SU-DHL-6 (cell line): ENCODE measurements at regions not wholly inside any gene's neighbourhood (a gene's known extent, or its start where the extent isn't known, plus 50 kb on each side); places are given as distances from the start of the nearest gene placed in this dataset.

Experiments used
- EZH2phosphoT487 ChIP-seq: fragments of 200-600 bp; sonication (generic), shearing (Covaris generic); conservative IDR thresholded peaks from 2 replicates; pipeline ENCODE4 v1.6.1; 2018; ENCODE audit warnings: mild to moderate bottlenecking, antibody characterized with exemption, low read length, moderate library complexity, mixed read lengths
- TF ChIP-seq, protein P1 (sequence below): fragments of 200-600 bp; sonication (generic); IDR thresholded peaks from one replicate; pipeline ENCODE4 v1.5.1; 2017; ENCODE audit warnings: antibody characterized with exemption, mild to moderate bottlenecking, low read length, moderate library complexity; ENCODE audit not compliant: insufficient read depth, poor library complexity, severe bottlenecking

DNA sequence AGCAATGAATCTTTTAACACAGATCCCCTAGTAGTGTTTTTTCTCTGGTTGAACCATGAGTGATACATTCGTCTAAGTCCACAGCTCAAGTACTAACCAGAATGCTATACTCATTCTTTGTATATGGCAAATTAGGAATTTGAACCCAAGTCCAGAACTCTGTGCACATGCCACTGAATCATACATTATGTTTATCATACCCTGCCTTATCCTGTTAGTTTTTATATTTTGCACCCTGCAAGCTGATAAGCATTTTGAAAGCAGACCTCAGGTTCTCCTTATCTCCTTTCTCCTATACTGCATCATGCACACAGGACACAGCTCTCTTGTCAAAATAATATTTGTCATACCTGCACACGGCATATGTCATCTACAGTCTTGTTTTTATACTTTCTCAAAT, 54.6 kb upstream of the ELL2 start:
- TF ChIP-seq, protein P1, sequence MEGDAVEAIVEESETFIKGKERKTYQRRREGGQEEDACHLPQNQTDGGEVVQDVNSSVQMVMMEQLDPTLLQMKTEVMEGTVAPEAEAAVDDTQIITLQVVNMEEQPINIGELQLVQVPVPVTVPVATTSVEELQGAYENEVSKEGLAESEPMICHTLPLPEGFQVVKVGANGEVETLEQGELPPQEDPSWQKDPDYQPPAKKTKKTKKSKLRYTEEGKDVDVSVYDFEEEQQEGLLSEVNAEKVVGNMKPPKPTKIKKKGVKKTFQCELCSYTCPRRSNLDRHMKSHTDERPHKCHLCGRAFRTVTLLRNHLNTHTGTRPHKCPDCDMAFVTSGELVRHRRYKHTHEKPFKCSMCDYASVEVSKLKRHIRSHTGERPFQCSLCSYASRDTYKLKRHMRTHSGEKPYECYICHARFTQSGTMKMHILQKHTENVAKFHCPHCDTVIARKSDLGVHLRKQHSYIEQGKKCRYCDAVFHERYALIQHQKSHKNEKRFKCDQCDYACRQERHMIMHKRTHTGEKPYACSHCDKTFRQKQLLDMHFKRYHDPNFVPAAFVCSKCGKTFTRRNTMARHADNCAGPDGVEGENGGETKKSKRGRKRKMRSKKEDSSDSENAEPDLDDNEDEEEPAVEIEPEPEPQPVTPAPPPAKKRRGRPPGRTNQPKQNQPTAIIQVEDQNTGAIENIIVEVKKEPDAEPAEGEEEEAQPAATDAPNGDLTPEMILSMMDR: no peak
- TF ChIP-seq EZH2phosphoT487: no peak
